HepG2 (cell line): ENCODE measurements at regions not wholly inside any gene's neighbourhood (a gene's known extent, or its start where the extent isn't known, plus 50 kb on each side); places are given as distances from the start of the nearest gene placed in this dataset.

Source experiments
- DNMT3B ChIP-seq: conservative IDR thresholded peaks from 2 replicates; pipeline ENCODE4 v1.6.1; 2016; ENCODE audit warnings: missing biosample characterization, control low read depth
- FOXP1 ChIP-seq, 2 experiments: fragments of 450-650 bp in 1 of 2; IDR thresholded peaks; 2 replicates each; pipeline ENCODE4 v1.6.1; 2017 to 2018; ENCODE audit warnings: antibody characterized with exemption in 1 of 2
- KDM6A ChIP-seq: IDR thresholded peaks from 2 replicates; pipeline ENCODE4 v1.6.1; 2016; ENCODE audit warnings: low read depth
- MTF2 ChIP-seq: sonication (generic); formaldehyde crosslinking; IDR thresholded peaks from 2 replicates; pipeline ENCODE4 v1.5.0; 2020; ENCODE audit warnings: missing genetic modification reagents, borderline replicate concordance
- MXD4 ChIP-seq: IDR thresholded peaks from 2 replicates; pipeline ENCODE4 v1.6.1; 2016; ENCODE audit warnings: mild to moderate bottlenecking, missing biosample characterization, missing genetic modification reagents
- PRPF4 ChIP-seq: fragments of 200-400 bp; formaldehyde crosslinking; IDR thresholded peaks from 2 replicates; pipeline ENCODE4 v1.6.1; 2016; ENCODE audit warnings: low read length, low read depth; ENCODE audit not compliant: poor library complexity, severe bottlenecking
- SAP130 ChIP-seq: IDR thresholded peaks from 2 replicates; pipeline ENCODE4 v1.6.1; 2016; ENCODE audit warnings: low read depth
- ZIK1 ChIP-seq: sonication (generic); formaldehyde crosslinking; IDR thresholded peaks from 2 replicates; pipeline ENCODE4 v1.5.0; 2020; ENCODE audit warnings: mild to moderate bottlenecking, low read depth, missing genetic modification reagents, borderline replicate concordance
- ZKSCAN5 ChIP-seq: sonication (generic); formaldehyde crosslinking; IDR thresholded peaks from 2 replicates; pipeline ENCODE4 v1.5.1; 2020; ENCODE audit warnings: mild to moderate bottlenecking, missing genetic modification reagents
- ZNF782 ChIP-seq: sonication (generic); formaldehyde crosslinking; IDR thresholded peaks from 2 replicates; pipeline ENCODE4 v1.4.0; 2020; ENCODE audit warnings: missing genetic modification reagents, mild to moderate bottlenecking, borderline replicate concordance
- ZNF841 ChIP-seq: sonication (generic); formaldehyde crosslinking; IDR thresholded peaks from 2 replicates; pipeline ENCODE4 v1.8.1; 2023; ENCODE audit warnings: missing genetic modification reagents, borderline replicate concordance
- TF ChIP-seq, protein P1 (sequence below): IDR thresholded peaks from 2 replicates; pipeline ENCODE4 v1.6.1; 2016; ENCODE audit warnings: missing genetic modification reagents, missing compliant biosample characterization
- TF ChIP-seq, protein P2 (sequence below), 2 experiments: fragments of 450-650 bp in 1 of 2; sonication (generic) in 1 of 2; formaldehyde crosslinking in 1 of 2; IDR thresholded peaks; 2 replicates each; pipeline versions ENCODE4 v1.6.1 to v1.8.0; 2016 to 2022; ENCODE audit warnings: antibody characterized with exemption in 1 of 2, mild to moderate bottlenecking in 1 of 2, missing genetic modification reagents in 1 of 2
- TF ChIP-seq, protein P3 (sequence below): sonication (generic); formaldehyde crosslinking; IDR thresholded peaks from 2 replicates; pipeline ENCODE4 v1.5.0; 2020; ENCODE audit warnings: mild to moderate bottlenecking, low read depth, missing genetic modification reagents, borderline replicate concordance
- TF ChIP-seq, protein P4 (sequence below): sonication (generic); formaldehyde crosslinking; IDR thresholded peaks from 2 replicates; pipeline ENCODE4 v1.4.0; 2020; ENCODE audit warnings: mild to moderate bottlenecking, low read depth, missing genetic modification reagents
- TF ChIP-seq, protein P5 (sequence below): sonication (generic); formaldehyde crosslinking; IDR thresholded peaks from 2 replicates; pipeline ENCODE4 v1.4.0; 2020; ENCODE audit warnings: mild to moderate bottlenecking, missing genetic modification reagents

DNA sequence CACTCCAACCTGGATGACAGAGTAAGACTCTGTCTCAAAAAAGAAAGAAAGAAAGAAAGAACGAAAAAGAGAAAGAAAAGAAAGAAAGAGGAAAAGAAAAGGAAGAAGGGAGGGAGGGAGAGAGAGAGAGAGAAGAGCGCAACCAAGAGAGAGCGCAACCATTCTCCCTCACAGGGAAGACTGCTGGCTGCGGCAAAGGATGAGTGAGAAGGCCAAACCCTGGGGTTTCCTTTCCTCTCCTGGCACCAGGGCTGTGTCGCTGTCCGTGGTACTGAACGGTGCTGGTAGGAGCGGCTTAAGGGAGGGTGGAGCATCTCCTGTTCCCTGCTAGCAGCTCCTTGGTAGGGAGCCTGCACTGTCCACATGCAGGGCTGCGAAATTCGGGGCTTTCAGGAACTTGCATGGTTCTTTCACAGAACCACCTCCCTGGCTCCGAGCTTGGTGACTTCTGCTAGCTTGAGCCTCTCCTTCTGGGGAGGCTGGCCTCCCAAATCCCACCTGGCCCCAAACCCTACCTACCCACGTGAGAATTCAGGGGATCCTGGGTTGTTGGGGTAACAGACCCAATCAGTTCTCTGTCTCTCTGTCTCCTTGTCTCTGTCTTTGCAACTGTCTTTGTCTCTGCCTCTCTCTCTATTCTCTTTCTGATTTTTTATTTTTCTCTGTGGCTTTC lies 51.1 kb upstream of the ZNRF4 start (continued):
- TF ChIP-seq, protein P1, sequence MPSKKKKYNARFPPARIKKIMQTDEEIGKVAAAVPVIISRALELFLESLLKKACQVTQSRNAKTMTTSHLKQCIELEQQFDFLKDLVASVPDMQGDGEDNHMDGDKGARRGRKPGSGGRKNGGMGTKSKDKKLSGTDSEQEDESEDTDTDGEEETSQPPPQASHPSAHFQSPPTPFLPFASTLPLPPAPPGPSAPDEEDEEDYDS (CRISPR knock-in tag) = peak; percentile 63; the same call in 1 of the 2 replicates
- TF ChIP-seq KDM6A (no peak), ZKSCAN5 (CRISPR knock-in tag) (0 out of 2 replicates have a peak, but pooled peaks have one; percentile 36), ZNF782 (CRISPR knock-in tag) (no peak), ZNF841 (CRISPR knock-in tag) (no peak), MXD4 (CRISPR knock-in tag) (peak; percentile 69; the same call in 1 of the 2 replicates), ZIK1 (CRISPR knock-in tag) (no peak), PRPF4 (no peak), SAP130 (CRISPR knock-in tag) (peak; percentile 64), DNMT3B (CRISPR knock-in tag) (peak; percentile 98), MTF2 (no peak), FOXP1 (IDR thresholded peaks at IDR 0.05) (no peak), FOXP1 (CRISPR knock-in tag; IDR thresholded peaks at IDR 0.05) (0 out of 2 replicates have a peak, but pooled peaks have one; percentile 13)
- TF ChIP-seq, protein P2, sequence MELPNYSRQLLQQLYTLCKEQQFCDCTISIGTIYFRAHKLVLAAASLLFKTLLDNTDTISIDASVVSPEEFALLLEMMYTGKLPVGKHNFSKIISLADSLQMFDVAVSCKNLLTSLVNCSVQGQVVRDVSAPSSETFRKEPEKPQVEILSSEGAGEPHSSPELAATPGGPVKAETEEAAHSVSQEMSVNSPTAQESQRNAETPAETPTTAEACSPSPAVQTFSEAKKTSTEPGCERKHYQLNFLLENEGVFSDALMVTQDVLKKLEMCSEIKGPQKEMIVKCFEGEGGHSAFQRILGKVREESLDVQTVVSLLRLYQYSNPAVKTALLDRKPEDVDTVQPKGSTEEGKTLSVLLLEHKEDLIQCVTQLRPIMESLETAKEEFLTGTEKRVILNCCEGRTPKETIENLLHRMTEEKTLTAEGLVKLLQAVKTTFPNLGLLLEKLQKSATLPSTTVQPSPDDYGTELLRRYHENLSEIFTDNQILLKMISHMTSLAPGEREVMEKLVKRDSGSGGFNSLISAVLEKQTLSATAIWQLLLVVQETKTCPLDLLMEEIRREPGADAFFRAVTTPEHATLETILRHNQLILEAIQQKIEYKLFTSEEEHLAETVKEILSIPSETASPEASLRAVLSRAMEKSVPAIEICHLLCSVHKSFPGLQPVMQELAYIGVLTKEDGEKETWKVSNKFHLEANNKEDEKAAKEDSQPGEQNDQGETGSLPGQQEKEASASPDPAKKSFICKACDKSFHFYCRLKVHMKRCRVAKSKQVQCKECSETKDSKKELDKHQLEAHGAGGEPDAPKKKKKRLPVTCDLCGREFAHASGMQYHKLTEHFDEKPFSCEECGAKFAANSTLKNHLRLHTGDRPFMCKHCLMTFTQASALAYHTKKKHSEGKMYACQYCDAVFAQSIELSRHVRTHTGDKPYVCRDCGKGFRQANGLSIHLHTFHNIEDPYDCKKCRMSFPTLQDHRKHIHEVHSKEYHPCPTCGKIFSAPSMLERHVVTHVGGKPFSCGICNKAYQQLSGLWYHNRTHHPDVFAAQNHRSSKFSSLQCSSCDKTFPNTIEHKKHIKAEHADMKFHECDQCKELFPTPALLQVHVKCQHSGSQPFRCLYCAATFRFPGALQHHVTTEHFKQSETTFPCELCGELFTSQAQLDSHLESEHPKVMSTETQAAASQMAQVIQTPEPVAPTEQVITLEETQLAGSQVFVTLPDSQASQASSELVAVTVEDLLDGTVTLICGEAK (IDR thresholded peaks at IDR 0.05) = no peak
- TF ChIP-seq, protein P2 (CRISPR knock-in tag; IDR thresholded peaks at IDR 0.05) = no peak
- TF ChIP-seq, protein P3, sequence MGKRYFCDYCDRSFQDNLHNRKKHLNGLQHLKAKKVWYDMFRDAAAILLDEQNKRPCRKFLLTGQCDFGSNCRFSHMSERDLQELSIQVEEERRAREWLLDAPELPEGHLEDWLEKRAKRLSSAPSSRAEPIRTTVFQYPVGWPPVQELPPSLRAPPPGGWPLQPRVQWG (CRISPR knock-in tag) = no peak
- TF ChIP-seq, protein P4, sequence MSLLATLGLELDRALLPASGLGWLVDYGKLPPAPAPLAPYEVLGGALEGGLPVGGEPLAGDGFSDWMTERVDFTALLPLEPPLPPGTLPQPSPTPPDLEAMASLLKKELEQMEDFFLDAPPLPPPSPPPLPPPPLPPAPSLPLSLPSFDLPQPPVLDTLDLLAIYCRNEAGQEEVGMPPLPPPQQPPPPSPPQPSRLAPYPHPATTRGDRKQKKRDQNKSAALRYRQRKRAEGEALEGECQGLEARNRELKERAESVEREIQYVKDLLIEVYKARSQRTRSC (CRISPR knock-in tag) = peak; percentile 70; the same call in 1 of the 2 replicates
- TF ChIP-seq, protein P5, sequence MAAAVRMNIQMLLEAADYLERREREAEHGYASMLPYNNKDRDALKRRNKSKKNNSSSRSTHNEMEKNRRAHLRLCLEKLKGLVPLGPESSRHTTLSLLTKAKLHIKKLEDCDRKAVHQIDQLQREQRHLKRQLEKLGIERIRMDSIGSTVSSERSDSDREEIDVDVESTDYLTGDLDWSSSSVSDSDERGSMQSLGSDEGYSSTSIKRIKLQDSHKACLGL (CRISPR knock-in tag) = peak; percentile 68; the same call in 1 of the 2 replicates
